Loucy (cell line): ENCODE measurements at regions not wholly inside any gene's neighbourhood (a gene's known extent, or its start where the extent isn't known, plus 50 kb on each side); places are given as distances from the start of the nearest gene placed in this dataset.

Experiments used
- EZH2phosphoT487 ChIP-seq: fragments of 200-600 bp; IDR thresholded peaks from 2 replicates; pipeline ENCODE4 v1.6.1; 2018; ENCODE audit warnings: antibody characterized with exemption, mild to moderate bottlenecking, moderate library complexity, borderline replicate concordance
- TF ChIP-seq, protein P1 (sequence below): fragments of 200-600 bp; sonication (generic); conservative IDR thresholded peaks from 2 replicates; pipeline ENCODE4 v1.5.1; 2014; ENCODE audit warnings: mild to moderate bottlenecking, antibody characterized with exemption, low read length

- TF ChIP-seq, protein P1, sequence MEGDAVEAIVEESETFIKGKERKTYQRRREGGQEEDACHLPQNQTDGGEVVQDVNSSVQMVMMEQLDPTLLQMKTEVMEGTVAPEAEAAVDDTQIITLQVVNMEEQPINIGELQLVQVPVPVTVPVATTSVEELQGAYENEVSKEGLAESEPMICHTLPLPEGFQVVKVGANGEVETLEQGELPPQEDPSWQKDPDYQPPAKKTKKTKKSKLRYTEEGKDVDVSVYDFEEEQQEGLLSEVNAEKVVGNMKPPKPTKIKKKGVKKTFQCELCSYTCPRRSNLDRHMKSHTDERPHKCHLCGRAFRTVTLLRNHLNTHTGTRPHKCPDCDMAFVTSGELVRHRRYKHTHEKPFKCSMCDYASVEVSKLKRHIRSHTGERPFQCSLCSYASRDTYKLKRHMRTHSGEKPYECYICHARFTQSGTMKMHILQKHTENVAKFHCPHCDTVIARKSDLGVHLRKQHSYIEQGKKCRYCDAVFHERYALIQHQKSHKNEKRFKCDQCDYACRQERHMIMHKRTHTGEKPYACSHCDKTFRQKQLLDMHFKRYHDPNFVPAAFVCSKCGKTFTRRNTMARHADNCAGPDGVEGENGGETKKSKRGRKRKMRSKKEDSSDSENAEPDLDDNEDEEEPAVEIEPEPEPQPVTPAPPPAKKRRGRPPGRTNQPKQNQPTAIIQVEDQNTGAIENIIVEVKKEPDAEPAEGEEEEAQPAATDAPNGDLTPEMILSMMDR = no peak
- TF ChIP-seq EZH2phosphoT487 = no peak
Observed at GRCh38 chr16:65828296-65828695, 538.2 kb upstream of the CDH5 start.
